GM23338 (cell line): ENCODE measurements at regions not wholly inside any gene's neighbourhood (a gene's known extent, or its start where the extent isn't known, plus 50 kb on each side); places are given as distances from the start of the nearest gene placed in this dataset.

Experiments used
- ATAC-seq: fragments of 200-7000 bp; cut with Tn5 transposase; 3 replicates; pipeline ENCODE4 v1.9.1; 2020
- DNase-seq: peaks from one replicate; pipeline ENCODE4 v3.0.0-alpha.2; 2015; ENCODE audit warnings: low spot score
- H2AFZ ChIP-seq: fragments of 200-600 bp; sonication (generic); 2 replicates; pipeline ENCODE4 v1.8.0; 2016; ENCODE audit warnings: antibody characterized with exemption, mild to moderate bottlenecking, moderate library complexity
- H3F3A ChIP-seq: fragments of 200-600 bp; sonication (generic); replicated peaks from 2 replicates; pipeline ENCODE4 v1.8.0; 2017; ENCODE audit warnings: antibody characterized with exemption, mixed run types, low read depth
- H3K27ac ChIP-seq: fragments of 200-600 bp; sonication (generic); 2 replicates; pipeline ENCODE4 v1.6.1; 2016; ENCODE audit warnings: low read depth
- H3K27me3 ChIP-seq: fragments of 200-600 bp; sonication (generic); 2 replicates; pipeline ENCODE4 v1.8.0; 2016; ENCODE audit warnings: mild to moderate bottlenecking, mixed run types, moderate library complexity; ENCODE audit not compliant: insufficient read depth
- H3K36me3 ChIP-seq: fragments of 200-600 bp; sonication (generic); 2 replicates; pipeline ENCODE4 v1.8.0; 2016; ENCODE audit warnings: mild to moderate bottlenecking; ENCODE audit not compliant: insufficient read depth
- H3K4me1 ChIP-seq: fragments of 200-600 bp; sonication (generic); 2 replicates; pipeline ENCODE4 v1.8.0; 2016; ENCODE audit warnings: mild to moderate bottlenecking, moderate library complexity; ENCODE audit not compliant: insufficient read depth
- H3K4me2 ChIP-seq: fragments of 200-600 bp; sonication (generic); 2 replicates; pipeline ENCODE4 v1.7.1; 2017; ENCODE audit warnings: mixed run types
- H3K4me3 ChIP-seq: fragments of 200-600 bp; sonication (generic); 2 replicates; pipeline ENCODE4 v1.6.1; 2016; ENCODE audit warnings: mixed run types
- H3K79me2 ChIP-seq: fragments of 200-600 bp; sonication (generic); replicated peaks from 2 replicates; pipeline ENCODE4 v1.8.0; 2017; ENCODE audit warnings: mild to moderate bottlenecking; ENCODE audit not compliant: insufficient read depth
- H3K9me2 ChIP-seq: fragments of 200-600 bp; sonication (generic); 2 replicates; pipeline ENCODE4 v1.8.0; 2017; ENCODE audit not compliant: insufficient read depth
- H4K20me1 ChIP-seq: fragments of 200-600 bp; sonication (generic); replicated peaks from 2 replicates; pipeline ENCODE4 v1.8.0; 2017; ENCODE audit warnings: mild to moderate bottlenecking; ENCODE audit not compliant: insufficient read depth
- H3K27ac Mint-ChIP-seq: 2 replicates; pipeline ENCODE4 v1.8.0; 2020; ENCODE audit warnings: inconsistent platforms, mild to moderate bottlenecking, moderate library complexity, mixed read lengths
- H3K27me3 Mint-ChIP-seq: 3 replicates; pipeline ENCODE4 v1.8.0; 2022; ENCODE audit warnings: low read depth, mild to moderate bottlenecking, moderate library complexity, mixed read lengths, inconsistent platforms; ENCODE audit not compliant: insufficient read depth, poor library complexity
- H3K36me3 Mint-ChIP-seq: 3 replicates; pipeline ENCODE4 v1.8.0; 2021; ENCODE audit warnings: low read depth, mild to moderate bottlenecking, inconsistent platforms, moderate library complexity, mixed read lengths
- H3K4me1 Mint-ChIP-seq: 3 replicates; pipeline ENCODE4 v1.8.0; 2020; ENCODE audit warnings: mild to moderate bottlenecking, inconsistent platforms, mixed read lengths
- H3K4me3 Mint-ChIP-seq: 3 replicates; pipeline ENCODE4 v1.8.0; 2021; ENCODE audit warnings: moderate library complexity, mild to moderate bottlenecking, inconsistent platforms, mixed read lengths
- H3K9me3 Mint-ChIP-seq: 3 replicates; pipeline ENCODE4 v1.8.0; 2020; ENCODE audit warnings: moderate library complexity, mild to moderate bottlenecking, inconsistent platforms, mixed read lengths
- CREB1 ChIP-seq: fragments of 250-450 bp; sonication (Bioruptor Pico); IDR thresholded peaks from 2 replicates; pipeline ENCODE4 v1.5.0; 2020; ENCODE audit warnings: low read depth, mild to moderate bottlenecking, moderate library complexity
- CTCF ChIP-seq, 2 experiments: fragments of 200-600 bp in 1 of 2; sonication (generic) in 1 of 2; conservative IDR thresholded peaks; 2 replicates each; pipeline versions ENCODE4 v1.5.1 to v1.6.1; 2016 to 2017; ENCODE audit warnings: antibody characterized with exemption in 2 of 2, low read depth in 2 of 2, mild to moderate bottlenecking in 2 of 2, moderate library complexity in 1 of 2
- EZH2 ChIP-seq: fragments of 200-600 bp; sonication (generic); IDR thresholded peaks from one replicate; pipeline ENCODE4 v1.8.0; 2017; ENCODE audit warnings: antibody characterized with exemption, mild to moderate bottlenecking, low read depth; ENCODE audit not compliant: unreplicated experiment
- EZH2phosphoT487 ChIP-seq: fragments of 200-600 bp; sonication (generic); IDR thresholded peaks from one replicate; pipeline ENCODE4 v1.8.1; 2018; ENCODE audit warnings: antibody characterized with exemption; ENCODE audit not compliant: unreplicated experiment
- JUNB ChIP-seq: IDR thresholded peaks from one replicate; pipeline ENCODE4 v1.6.1; 2016; ENCODE audit warnings: antibody characterized with exemption; ENCODE audit not compliant: unreplicated experiment
- NANOG ChIP-seq: IDR thresholded peaks from 2 replicates; pipeline ENCODE4 v1.6.1; 2016; ENCODE audit warnings: antibody characterized with exemption, borderline replicate concordance
- POLR2AphosphoS5 ChIP-seq: IDR thresholded peaks from 2 replicates; pipeline ENCODE4 v1.6.1; 2016; ENCODE audit warnings: antibody characterized with exemption, low read depth
- STAT1 ChIP-seq: IDR thresholded peaks from one replicate; pipeline ENCODE4 v1.6.1; 2016; ENCODE audit warnings: antibody characterized with exemption; ENCODE audit not compliant: unreplicated experiment
- ZNF114 ChIP-seq: fragments of 250-450 bp; sonication (Bioruptor Pico); IDR thresholded peaks from 2 replicates; pipeline ENCODE4 v1.5.0; 2020; ENCODE audit warnings: mild to moderate bottlenecking, moderate library complexity
- ZNF331 ChIP-seq: fragments of 250-450 bp; sonication (Bioruptor Pico); IDR thresholded peaks from 2 replicates; pipeline ENCODE4 v1.5.0; 2020; ENCODE audit warnings: low read depth, mild to moderate bottlenecking, moderate library complexity
- ZNF462 ChIP-seq: fragments of 250-450 bp; sonication (Bioruptor Pico); IDR thresholded peaks from 2 replicates; pipeline ENCODE4 v1.5.0; 2020; ENCODE audit warnings: mild to moderate bottlenecking, moderate library complexity
- TF ChIP-seq, protein P1 (sequence below): IDR thresholded peaks from 2 replicates; pipeline ENCODE4 v1.6.1; 2016; ENCODE audit warnings: antibody characterized with exemption
- TF ChIP-seq, protein P2 (sequence below): IDR thresholded peaks from one replicate; pipeline ENCODE4 v1.6.1; 2018; ENCODE audit warnings: antibody characterized with exemption; ENCODE audit not compliant: unreplicated experiment

- Mint-ChIP-seq H3K36me3 (peaks cover 23% of the 10 kb centered on the region), H3K27ac (no peak overlapping the region)
Measured at GRCh38 chr4:179719766-179720450, 2277.7 kb upstream of the AGA start.

More at GRCh38 chr4:179719766-179720450, 2277.7 kb upstream of the AGA start:
- TF ChIP-seq, protein P1, sequence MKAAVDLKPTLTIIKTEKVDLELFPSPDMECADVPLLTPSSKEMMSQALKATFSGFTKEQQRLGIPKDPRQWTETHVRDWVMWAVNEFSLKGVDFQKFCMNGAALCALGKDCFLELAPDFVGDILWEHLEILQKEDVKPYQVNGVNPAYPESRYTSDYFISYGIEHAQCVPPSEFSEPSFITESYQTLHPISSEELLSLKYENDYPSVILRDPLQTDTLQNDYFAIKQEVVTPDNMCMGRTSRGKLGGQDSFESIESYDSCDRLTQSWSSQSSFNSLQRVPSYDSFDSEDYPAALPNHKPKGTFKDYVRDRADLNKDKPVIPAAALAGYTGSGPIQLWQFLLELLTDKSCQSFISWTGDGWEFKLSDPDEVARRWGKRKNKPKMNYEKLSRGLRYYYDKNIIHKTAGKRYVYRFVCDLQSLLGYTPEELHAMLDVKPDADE: no peak
- TF ChIP-seq CTCF (conservative IDR thresholded peaks at IDR 0.05; ENCODE audit: low read depth in 2 of 2): no peak
- TF ChIP-seq JUNB: no peak
- TF ChIP-seq CREB1: no peak
- no peak for TF ChIP-seq EZH2
- no peak for TF ChIP-seq STAT1
- TF ChIP-seq, protein P2, sequence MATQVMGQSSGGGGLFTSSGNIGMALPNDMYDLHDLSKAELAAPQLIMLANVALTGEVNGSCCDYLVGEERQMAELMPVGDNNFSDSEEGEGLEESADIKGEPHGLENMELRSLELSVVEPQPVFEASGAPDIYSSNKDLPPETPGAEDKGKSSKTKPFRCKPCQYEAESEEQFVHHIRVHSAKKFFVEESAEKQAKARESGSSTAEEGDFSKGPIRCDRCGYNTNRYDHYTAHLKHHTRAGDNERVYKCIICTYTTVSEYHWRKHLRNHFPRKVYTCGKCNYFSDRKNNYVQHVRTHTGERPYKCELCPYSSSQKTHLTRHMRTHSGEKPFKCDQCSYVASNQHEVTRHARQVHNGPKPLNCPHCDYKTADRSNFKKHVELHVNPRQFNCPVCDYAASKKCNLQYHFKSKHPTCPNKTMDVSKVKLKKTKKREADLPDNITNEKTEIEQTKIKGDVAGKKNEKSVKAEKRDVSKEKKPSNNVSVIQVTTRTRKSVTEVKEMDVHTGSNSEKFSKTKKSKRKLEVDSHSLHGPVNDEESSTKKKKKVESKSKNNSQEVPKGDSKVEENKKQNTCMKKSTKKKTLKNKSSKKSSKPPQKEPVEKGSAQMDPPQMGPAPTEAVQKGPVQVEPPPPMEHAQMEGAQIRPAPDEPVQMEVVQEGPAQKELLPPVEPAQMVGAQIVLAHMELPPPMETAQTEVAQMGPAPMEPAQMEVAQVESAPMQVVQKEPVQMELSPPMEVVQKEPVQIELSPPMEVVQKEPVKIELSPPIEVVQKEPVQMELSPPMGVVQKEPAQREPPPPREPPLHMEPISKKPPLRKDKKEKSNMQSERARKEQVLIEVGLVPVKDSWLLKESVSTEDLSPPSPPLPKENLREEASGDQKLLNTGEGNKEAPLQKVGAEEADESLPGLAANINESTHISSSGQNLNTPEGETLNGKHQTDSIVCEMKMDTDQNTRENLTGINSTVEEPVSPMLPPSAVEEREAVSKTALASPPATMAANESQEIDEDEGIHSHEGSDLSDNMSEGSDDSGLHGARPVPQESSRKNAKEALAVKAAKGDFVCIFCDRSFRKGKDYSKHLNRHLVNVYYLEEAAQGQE: no peak
- no peak for TF ChIP-seq ZNF114 (CRISPR knock-in tag)
- no peak for TF ChIP-seq POLR2AphosphoS5
- no peak for TF ChIP-seq NANOG
- TF ChIP-seq ZNF331 (CRISPR knock-in tag): no peak
- no peak for TF ChIP-seq EZH2phosphoT487
- no peak for TF ChIP-seq ZNF462 (CRISPR knock-in tag)
- no peak for ATAC-seq
- no peak for DNase-seq
- no peak overlapping the region for H3K27ac ChIP-seq
- no peaks in the 10 kb centered on the region for H3F3A ChIP-seq
- H3K36me3 ChIP-seq: no peaks in the 10 kb centered on the region
- H3K4me1 ChIP-seq: no peaks in the 10 kb centered on the region
- H3K79me2 ChIP-seq: no peaks in the 10 kb centered on the region
- H4K20me1 ChIP-seq: no peaks in the 10 kb centered on the region
- Mint-ChIP-seq H3K4me1 (no peaks in the 10 kb centered on the region), H3K27me3 (no peaks in the 10 kb centered on the region), H3K9me3 (peaks cover 36% of the 10 kb centered on the region), H3K4me3 (no peak overlapping the region)
- H3K4me2 ChIP-seq: no peak overlapping the region
- no peaks in the 10 kb centered on the region for H3K27me3 ChIP-seq
- peaks cover 4% of the 10 kb centered on the region; the same call in 1 of the 2 replicates for H3K9me2 ChIP-seq
- H3K4me3 ChIP-seq: no peak overlapping the region
- H2AFZ ChIP-seq: no peak overlapping the region
